HG03442 (cell line): ENCODE measurements at regions not wholly inside any gene's neighbourhood (a gene's known extent, or its start where the extent isn't known, plus 50 kb on each side); places are given as distances from the start of the nearest gene placed in this dataset.

Experiments used
- ATAC-seq: cut with Tn5 transposase; IDR thresholded peaks from one replicate; pipeline ENCODE4 v1.9.1; 2021; ENCODE audit warnings: mild to moderate bottlenecking, moderate library complexity; ENCODE audit not compliant: unreplicated experiment

DNA sequence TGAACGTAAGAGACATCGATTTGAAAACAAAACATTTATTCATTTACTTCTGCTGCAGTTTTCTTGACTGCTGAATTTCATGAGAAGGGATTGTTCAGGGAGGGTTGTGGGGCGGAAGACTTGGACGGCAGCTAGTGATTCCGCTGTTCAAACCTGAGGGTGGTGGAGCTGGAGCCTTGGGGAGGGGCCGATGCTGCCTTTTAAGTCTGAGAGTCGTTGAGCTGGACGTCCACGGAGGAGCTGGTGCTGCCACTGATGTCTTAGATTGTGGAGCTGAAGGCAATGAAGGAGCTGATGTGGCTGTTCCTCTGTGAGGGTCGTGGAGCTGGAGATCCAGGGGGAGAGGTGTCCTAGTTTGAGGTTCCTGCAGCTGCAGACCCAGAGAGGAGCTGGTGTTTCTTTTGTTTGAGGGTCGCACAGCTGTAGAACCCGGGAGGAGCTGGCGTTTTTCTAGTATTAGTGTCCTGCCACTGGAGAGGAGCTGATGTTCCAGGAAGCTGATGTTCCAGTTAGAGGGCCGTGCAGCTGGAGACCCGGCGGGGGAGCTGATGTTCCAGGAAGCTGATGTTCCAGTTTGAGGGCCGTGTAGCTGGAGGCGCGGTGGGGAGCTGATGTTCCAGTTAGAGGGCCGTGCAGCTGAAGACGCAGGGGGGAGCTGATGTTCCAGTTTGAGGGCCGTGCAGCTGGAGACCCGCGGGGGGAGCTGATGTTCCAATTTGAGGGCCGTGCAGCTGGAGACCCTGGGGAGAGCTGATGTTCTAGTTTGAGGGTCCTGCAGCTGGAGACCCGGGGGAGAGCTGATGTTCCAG lies 150.9 kb downstream of the RTP5 start:
- no peak for ATAC-seq

DNA sequence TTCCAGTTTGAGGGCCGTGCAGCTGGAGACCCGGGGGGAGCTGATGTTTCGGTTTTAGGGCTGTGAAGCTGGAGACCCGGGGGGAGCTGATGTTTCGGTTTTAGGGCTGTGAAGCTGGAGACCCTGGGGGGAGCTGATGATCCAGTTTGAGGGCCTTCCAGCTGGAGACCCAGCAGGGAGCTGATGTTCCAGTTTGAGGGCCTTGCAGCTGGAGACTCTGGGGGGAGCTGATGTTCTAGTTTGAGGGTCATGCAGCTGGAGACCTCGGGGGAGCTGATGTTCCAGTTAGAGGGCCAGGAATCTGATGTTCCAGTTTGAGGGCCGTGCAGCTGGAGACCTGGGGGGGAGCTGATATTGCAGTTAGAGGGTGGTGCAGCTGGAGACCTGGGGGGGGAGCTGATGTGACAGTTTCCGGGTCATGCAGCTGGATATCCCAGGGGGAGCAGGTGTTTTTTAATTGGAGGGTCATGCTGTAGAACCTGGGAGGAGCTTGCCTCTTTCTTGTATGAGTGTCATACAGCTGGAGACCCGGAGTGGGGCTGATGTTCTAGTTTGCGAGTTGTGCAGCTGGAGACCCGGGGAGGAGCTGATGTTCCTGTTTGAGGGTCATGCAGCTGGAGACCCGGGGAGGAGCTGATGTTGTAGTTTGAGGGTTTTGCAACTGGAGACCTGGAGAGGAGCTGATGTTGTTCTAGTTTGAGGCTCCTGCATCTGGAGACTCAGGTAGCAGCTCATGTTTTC lies 153.2 kb downstream of the RTP5 start:
- no peak for ATAC-seq

DNA sequence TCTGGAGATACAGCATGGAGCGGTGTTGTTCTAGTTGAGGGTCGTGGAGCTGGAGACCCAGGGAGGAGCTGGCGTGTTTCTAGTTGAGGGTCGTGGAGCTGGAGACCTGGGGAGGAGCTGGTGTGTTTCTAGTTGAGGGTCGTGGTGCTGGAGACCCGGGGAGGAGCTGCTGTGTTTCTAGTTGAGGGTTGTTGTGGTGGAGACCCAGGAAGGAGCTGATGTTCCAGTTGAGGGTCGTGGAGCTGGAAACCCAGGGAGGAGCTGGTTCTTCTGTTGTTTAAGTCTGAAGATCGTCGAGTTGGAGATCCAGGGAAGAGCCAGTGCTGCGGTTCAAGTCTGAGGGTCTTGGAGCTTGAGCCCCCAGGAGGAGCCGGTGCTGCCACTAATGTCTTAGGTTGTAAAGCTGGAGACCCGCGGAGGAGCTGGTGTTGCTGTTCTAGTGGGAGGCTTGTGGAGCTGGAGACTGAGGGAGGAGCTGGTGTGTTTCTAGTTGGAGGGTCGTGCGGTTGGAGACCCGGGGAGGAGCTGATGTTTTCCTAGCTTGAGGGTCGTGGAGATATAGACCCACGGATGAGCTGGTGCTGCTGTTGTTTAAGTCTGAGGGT lies 155.3 kb downstream of the RTP5 start:
- ATAC-seq, result no peak

DNA sequence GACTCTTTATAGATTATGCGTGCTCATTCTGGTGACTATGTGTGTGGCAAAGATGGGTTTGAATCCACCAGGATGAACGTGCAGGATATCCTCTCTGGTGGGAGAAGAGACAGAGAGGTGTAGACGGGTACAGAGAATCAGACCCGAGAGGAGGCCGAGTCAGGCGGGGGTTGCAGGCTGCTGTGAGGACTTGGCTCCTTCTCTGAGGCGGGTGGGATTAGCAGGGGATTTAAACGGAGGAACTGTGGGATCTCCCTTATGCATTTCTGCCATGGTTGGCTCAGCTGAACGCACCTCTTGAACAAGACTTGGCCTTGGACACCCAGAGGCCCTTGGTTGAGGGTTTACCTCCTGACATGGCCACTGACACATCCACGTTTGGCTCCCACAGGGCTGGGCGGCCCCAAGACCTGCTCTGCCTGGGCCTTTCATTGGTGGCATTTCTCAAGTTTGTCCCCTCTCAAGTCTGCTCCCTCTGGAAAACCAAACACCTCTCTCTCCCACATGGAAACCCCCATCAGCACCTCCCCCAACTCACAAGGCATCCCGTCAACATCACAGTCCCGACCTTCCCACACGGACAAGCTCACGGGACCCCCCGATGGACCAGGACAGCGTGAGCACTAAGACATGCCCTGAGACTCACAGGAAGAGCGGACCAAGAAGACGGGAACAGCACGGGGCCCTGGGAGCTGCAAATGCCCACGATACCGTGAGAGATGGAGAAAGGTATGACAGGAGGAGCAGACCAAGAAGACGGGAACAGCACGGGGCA lies 158.3 kb downstream of the RTP5 start:
- ATAC-seq, result no peak

DNA sequence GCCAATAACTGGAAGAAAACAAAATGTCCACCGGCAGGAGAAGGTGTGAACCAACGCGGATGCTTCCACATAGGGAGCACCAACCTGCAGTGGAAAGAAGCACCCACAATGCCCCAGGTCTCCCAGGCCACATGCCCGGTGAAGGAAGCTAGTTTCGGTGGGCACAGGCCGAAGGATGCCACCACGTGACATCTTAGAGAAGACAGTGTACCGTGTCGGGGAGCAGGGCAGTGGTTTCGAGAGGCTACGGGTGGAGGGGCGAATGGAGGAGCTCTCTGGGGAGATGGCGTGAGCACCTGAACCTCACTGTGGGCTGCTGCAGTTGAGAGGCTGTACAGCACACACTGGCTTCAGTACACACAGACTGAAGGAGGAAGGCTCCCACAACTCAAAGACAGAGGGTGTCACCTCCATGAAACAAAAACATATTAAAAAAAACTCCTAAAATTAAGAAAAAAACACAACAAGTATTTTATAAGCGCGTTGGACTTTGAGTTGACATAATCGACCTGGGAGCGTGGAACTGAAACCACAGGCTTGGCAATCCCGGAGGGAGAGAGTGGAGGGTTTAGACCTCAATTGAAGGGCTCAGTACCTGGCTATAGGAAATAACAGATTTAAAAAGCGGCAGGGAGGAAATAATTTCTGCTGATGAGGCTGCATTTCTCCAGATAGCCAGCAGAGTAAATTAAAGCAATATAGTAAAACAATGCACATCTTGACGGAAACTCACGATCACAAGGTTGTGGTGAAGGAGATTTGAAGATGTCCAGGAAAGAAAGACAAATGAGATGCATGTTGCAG lies 160.1 kb downstream of the RTP5 start:
- no peak for ATAC-seq

DNA sequence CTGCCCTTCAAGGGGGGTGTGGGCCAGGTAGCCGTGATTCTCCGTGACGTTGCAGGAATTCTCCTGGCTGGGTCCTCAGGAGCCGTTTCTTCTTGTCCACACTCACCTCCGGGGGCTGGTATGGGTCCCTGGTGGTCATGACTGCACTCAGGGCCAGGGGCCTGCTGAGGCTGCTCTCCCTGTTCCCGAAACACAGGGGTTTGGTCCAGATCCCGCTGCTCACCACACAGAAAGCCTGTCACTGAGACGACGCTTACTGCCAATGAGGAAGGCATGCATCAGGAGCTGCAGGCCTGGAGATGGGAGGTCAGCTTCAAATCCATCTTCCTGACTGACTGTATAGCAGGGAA lies 160.7 kb downstream of the RTP5 start:
- no peak for ATAC-seq

DNA sequence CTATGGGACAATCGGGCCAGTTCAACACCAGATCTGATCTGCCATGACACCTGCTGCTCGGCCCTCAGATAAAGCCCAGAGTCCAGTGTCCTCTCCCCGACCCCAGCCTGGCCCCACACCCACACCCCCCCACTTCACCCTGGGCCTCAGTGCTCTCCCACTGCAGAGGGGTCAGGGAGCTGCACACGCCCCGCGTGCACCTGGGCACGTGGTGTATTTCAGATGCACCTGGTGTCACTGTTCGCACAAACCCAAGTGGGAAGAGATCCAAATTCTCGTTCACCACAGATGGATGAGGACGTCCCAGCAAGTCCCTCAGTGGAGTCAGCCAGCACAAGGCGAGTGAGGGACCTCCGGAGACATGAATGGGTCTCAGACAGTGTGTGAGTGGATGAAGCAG lies 161.3 kb downstream of the RTP5 start:
- ATAC-seq, result no peak

DNA sequence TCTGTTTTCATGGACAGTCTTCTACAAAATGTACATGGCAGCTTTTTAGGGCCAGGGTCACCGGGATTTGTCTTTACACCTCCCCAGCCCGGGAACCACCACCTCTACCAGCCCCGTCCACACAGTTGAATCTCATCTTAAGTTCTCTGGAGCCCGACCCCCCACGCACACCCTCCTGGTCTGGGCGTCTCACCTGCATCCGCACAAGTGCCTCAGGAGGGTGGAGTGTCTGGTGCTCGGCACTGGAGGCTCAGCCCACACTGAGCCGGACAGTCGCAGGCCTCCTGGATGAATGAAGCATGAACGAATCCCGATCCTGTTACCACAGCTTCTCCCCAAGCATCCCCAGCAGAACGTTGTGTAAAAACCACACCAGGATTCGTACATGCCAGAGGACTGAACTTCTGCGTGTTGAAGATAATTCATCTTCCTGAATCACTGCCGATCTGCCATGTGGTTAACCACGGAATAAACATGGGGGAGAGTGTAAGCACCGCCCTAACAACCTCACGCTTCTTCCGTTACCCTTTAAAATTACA lies 162.0 kb downstream of the RTP5 start:
- ATAC-seq, result no peak

DNA sequence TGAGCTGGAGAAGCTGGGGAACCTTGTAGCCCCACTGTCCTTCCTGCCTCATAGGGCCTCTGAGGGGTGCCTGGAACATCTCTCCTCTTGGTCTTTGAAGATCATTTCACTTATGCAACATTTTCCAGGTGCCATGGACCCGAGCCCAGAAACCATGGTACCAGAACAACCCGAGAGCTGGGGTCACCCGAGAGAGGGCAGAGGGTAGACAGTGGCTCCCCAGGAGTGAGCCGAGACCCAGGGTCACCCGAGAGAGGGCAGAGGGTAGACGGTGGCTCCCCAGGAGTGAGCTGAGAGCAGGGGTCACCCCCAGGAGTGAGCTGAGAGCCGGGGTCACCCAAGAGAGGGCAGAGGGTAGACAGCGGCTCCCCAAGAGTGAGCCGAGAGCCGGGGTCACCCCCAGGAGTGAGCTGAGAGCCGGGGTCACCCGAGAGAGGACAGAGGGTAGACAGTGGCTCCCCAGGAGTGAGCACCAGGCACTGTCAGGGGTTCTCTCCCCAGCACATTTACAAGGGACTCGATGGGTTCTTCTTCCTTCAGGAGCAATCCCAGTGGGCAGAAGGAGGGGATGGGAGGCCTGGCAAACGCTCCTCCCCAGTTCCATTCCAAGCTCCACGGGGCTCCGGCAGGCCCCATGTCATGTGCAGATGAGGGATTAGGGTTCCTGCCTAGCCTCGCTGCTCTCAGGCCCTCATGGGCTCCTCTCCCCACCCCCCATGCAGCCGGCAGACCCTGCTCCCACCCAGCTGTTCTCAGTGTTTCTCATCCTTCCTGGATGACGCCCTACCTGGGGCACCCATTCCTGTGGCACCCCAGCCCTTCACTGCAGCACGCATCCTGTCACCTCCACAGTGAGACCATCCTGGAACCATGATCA lies 163.5 kb downstream of the RTP5 start:
- no peak for ATAC-seq

DNA sequence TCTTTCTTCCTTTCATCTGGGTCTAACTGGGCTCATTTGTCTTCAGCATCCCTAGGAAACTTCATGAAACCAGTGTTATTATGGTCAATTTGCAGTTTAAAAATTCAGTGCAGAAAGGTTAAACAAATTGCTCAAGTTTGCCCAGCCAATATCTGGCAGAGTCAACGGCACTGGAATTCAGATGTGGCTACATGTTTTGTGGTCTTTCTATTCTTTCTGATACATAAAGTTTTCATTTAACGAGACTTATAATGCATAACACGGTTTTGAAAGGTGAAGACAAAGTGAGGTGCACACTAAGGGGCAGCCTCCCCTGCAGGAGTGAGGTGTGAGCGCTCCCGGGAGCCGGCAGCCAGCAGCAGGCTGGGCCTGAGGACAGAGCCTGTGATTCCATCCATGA lies 164.6 kb downstream of the RTP5 start:
- no peak for ATAC-seq

DNA sequence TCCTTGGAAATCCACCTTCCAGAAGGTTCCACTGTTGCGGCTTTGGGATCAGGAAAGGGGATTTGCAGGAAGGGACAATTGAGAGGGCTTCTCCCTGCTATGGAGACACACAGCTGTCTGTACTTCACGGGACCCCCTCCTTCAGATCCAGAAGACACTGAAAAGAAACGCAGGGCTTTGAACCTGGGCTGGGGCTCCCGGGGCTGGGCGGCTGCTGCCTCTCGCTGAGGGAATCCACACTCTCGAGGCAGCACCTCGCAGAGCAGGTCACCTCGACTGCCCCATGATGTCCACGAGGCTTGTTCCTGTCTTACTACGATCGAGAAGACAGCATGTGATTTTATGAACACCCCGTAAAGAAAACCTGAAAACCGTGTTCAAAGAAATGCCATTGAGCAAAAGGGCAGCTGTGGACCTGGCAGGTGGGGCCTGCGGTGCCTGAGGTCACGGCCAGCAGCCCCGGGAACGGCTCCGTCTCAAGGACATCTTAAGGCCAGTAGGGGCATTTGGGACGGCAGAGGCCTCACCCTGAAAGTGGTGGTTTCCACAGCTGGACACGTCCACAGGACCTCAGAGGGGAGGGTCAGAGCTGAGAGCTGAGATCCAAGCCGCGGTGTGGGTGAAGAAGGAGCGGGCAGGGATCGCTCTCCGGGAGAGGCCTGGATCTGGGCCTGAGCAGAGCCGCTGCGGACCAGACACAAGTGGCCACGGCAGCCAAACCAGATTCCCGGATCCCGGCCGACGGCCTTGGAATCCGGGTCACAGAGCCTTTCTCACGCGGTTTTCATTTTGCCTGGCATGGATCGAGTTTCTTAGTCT lies 165.7 kb downstream of the RTP5 start:
- ATAC-seq, result no peak

DNA sequence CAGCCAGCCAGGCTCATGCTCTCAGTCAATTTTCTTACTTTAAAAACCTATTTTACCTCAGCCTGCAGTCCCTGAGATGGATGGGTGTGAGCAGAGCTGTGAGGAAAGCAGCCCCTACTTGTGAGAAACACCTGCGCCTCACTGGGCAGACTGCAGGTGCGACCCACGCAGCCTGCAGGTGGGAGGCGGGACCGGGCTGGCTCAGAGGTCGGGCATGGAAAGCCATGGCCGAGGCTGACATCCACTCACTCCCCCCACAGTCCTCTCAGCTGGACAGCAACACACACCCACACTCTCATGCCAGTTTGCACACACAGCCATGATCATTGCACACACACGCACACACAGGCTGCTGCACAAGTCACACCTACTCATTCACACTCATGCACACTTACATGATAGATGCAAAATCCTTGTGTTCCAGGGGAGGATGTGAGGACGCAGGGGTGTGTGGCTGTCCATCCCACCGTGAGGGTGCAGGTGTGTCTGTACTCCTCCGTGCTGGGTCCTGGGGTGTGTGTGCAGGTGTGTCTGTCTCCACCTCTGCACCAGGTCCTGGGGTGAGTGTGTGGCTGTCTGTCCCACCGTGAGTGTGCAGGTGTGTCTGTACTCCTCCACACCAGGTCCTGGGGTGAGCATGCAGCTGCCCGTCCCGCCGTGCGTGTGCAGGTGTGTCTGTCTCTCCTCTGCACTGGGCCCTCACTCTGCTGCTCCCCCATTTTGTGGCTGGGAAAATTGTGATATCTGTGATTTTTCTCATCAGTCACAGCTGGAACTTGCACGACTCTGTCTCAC lies 166.5 kb downstream of the RTP5 start:
- ATAC-seq, result no peak

DNA sequence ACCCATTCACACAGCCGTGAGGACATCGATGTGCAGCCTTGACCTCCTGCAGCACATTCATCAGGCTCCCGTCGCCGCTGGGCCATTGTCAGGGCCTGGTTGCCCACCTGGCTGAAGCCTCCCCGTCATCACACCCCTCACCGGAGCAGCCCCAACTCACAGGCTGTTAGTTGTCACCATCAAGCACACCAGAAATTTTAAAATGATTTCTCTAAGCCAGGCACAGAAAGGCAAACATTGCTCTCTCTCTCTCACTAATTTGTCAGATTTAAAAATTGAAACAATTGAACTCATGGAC lies 167.1 kb downstream of the RTP5 start:
- ATAC-seq, result no peak

DNA sequence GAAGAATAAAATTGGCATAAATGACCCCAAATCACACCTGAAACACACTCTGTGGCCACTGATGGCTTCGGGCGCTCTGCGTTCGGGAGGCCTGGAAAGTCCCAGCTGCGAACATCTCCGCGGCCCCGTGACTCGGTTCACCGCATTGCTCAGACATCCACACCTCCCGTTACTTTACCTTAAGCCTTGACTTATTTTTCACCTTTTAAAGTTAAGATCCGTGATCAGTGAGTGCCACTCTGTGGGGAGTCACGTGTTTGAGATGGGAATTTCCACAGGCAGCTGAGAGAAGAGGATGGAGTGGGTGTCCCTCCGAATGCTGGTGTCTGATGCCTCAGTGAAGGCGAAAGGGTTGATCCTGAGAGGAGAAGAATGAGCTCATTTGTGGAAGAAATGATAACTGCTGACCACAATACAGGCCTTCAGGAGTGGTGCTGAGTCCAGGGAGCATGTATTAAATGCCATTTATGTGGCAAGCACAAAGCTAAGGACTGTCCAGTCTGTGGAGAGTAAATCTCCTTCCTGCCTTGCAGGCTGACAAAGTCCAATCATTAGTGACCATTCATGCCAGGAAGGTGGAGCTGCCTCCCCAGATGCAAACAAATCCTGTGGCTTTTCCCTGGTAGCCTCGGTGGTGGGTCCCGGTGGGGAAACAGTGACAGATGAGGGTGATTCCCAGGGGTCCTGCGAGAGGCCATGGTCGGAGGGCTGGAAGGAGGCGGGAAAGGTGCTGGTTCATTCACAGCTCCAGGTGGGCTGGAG lies 168.8 kb downstream of the RTP5 start:
- no peak for ATAC-seq

DNA sequence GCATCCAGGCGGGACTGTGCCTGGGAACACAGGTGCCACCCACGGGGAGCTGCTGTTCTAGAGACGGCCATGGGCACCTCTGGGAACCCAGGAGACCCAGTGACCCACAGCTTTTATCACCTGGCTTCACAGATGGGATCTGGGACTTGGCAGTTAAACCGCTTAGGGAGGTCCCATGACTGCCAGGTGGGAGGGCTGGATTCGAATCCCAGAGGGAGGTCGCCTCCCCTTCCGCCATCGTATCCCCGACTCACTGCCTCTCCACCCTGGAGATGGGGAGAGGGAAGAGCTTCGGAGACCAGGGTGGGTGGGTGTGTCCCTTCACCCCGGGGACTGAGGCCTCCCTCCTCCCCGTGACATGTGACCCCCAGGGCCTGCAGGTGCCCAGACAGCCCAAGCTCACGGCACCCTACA lies 169.4 kb downstream of the RTP5 start:
- ATAC-seq, result no peak

DNA sequence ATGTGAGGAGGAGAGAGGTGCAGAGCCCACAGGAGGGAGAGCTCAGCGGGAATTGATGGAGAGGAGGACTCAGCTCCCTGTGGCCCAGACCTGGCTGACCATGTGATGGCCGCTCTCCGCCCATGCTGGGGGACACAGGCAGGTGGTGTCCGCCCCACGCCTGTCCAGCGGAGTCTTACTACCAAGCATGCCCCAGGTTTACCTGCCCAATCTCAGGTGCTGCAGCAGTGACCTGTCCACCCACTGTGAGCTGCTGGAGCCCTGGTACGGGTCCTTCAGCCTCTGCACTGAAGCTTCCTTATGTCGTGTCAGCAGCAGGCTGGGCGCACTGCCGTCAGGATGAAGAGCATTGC lies 170.8 kb downstream of the RTP5 start:
- no peak for ATAC-seq

DNA sequence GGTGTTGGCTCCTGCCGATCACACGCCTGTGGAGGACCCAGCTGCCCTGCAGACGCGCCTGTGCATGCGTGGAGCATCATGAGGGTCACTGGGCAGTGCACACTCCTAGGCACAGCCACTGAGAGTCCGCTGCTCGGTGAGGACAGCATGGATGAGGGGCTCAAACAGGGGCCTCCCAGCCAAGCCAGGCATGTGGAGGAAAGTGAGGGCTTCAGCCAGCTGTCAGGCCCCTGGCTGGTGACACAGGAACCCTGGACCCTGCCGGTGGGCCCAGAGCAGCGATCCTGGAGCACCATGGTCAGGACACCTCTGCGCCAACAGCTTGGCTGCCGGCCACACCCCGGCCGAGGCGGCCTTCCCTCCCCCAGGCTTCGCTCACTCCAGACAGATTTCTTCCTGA lies 171.2 kb downstream of the RTP5 start:
- no peak for ATAC-seq
